ENCODE measurements at regions not wholly inside any gene's neighbourhood (a gene's known extent, or its start where the extent isn't known, plus 50 kb on each side); places are given as distances from the start of the nearest gene placed in this dataset.

DNA sequence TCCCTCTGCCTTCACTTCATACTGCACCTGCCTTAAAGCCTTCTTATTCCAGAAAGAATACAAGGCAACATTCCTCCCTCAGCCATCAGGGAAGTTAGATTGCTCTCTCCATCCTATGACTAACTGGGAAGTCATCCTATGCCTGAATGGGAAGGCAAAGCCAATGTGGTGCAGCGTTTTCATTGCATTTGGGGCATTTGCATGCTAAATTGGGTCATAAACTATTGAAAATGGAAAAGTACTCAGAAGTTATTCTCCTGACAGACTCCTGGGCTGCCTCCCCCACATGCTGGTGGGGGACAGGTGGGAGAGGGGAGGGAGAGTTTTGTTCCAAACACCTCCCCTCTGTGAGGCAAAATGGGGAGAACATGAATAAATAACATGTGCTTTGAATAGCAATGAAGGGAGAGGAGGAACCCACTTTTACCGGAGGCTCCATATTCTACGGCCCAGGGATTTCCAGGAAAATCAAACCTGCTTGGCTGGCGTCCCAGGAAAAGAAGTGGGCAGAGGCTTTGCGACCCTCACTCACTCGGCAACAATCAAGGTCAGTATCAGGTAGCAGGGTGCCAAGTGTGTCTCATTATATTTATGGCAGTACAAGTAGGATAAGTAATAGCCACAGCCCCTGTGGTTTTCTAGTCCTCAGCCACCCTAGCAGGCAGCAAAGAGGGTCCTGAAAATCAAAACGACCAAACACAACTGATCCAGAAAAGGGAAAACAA, 84.1 kb downstream of the BOD1L2 start:
- Histone ChIP-seq H3K27me3 (replicated peaks) (no peaks in the 10 kb centered on the region), H3K36me3 (replicated peaks) (no peaks in the 10 kb centered on the region), H3K4me3 (ENCODE audit: low read depth, low read length) (no peak overlapping the region), H3K27ac (no peak overlapping the region)
- no peak for TF ChIP-seq CTCF (IDR thresholded peaks at IDR 0.05; ENCODE audit: low read depth, low read length, missing control alignments)
- in situ Hi-C loops (cut with HindIII; ENCODE audit: low pct_ligation_motif_present, low sequenced_read_pairs) = no loop called here
- no peak for DNase-seq

DNA sequence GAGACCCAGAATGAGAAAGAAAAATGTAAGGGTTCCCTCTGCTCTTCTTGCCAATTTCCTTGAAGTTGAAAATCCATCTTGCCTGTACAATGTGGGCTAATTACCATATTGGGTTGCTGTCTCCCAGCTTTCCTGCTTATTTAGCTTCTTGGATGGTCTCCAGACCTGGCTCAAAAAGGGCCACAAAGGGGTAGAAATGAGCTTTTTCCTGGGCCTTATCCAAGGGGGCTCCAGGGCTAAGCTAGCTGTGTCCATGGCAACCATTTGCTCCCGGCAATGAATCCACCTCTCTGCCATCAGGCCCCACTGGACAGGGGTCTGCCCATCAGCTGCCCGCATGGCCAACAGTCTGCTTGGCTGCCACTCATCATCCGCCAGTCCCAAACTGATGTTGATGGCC, 85.0 kb downstream of the BOD1L2 start:
- in situ Hi-C loops (cut with HindIII; ENCODE audit: low pct_ligation_motif_present, low sequenced_read_pairs) = no loop called here
- Histone ChIP-seq H3K27me3 (replicated peaks) (no peaks in the 10 kb centered on the region), H3K4me3 (ENCODE audit: low read depth, low read length) (no peak overlapping the region), H3K36me3 (replicated peaks) (no peaks in the 10 kb centered on the region), H3K27ac (no peak overlapping the region)
- no peak for DNase-seq
- TF ChIP-seq CTCF (IDR thresholded peaks at IDR 0.05; ENCODE audit: low read depth, low read length, missing control alignments) = no peak

- no peak for TF ChIP-seq CTCF (IDR thresholded peaks at IDR 0.05; ENCODE audit: low read depth, low read length, missing control alignments)
- Histone ChIP-seq H3K27me3 (replicated peaks) (no peaks in the 10 kb centered on the region), H3K4me3 (ENCODE audit: low read depth, low read length) (no peak overlapping the region), H3K36me3 (replicated peaks) (no peaks in the 10 kb centered on the region), H3K27ac (no peak overlapping the region)
- in situ Hi-C loops (cut with HindIII; ENCODE audit: low pct_ligation_motif_present, low sequenced_read_pairs) = no loop called here
- no peak for DNase-seq
Observed at GRCh38 chr18:57234346-57234745, 87.5 kb downstream of the BOD1L2 start.

- Histone ChIP-seq H3K27me3 (replicated peaks) (no peaks in the 10 kb centered on the region), H3K27ac (no peak overlapping the region), H3K36me3 (replicated peaks) (no peaks in the 10 kb centered on the region), H3K4me3 (ENCODE audit: low read depth, low read length) (no peak overlapping the region)
- TF ChIP-seq CTCF (IDR thresholded peaks at IDR 0.05; ENCODE audit: low read depth, low read length, missing control alignments) = no peak
- DNase-seq = no peak
- in situ Hi-C loops (cut with HindIII; ENCODE audit: low pct_ligation_motif_present, low sequenced_read_pairs) = no loop called here
Observed at GRCh38 chr18:57241869-57242268, 95.0 kb downstream of the BOD1L2 start.

DNA sequence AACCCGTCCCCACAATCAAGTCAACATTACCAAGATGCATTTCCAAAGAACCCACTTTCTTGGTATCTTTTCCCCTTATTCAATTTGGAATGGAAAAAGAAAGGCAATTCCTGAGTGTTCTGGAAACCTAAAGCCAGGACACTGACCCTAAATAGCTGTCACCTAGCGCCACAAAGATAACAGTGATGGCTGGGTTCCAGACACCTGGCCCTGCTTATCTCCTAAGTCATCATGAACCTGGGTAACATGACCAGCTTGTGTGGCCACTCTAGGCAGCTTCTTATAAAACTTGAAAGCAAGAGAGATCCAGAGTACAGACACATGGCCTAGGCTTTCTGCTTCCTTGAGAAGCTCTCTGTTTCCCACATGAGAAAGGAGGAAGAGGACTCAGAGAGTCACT, 95.4 kb downstream of the BOD1L2 start:
- in situ Hi-C loops (cut with HindIII; ENCODE audit: low pct_ligation_motif_present, low sequenced_read_pairs) = no loop called here
- Histone ChIP-seq H3K27ac (no peak overlapping the region), H3K36me3 (replicated peaks) (no peaks in the 10 kb centered on the region), H3K27me3 (replicated peaks) (no peaks in the 10 kb centered on the region), H3K4me3 (ENCODE audit: low read depth, low read length) (no peak overlapping the region)
- TF ChIP-seq CTCF (IDR thresholded peaks at IDR 0.05; ENCODE audit: low read depth, low read length, missing control alignments) = no peak
- no peak for DNase-seq

- Histone ChIP-seq H3K4me3 (ENCODE audit: low read depth, low read length) (no peak overlapping the region), H3K27me3 (replicated peaks) (no peaks in the 10 kb centered on the region), H3K36me3 (replicated peaks) (no peaks in the 10 kb centered on the region), H3K27ac (no peak overlapping the region)
- in situ Hi-C loops (cut with HindIII; ENCODE audit: low pct_ligation_motif_present, low sequenced_read_pairs) = no loop called here
- no peak for DNase-seq
- TF ChIP-seq CTCF (IDR thresholded peaks at IDR 0.05; ENCODE audit: low read depth, low read length, missing control alignments) = no peak
Observed at GRCh38 chr18:57243624-57244179, 96.8 kb downstream of the BOD1L2 start.
